Activated CD4-positive, CD25-positive, alpha-beta regulatory T cell treated with anti-CD3 and anti-CD28 coated beads, Interleukin-2, amount 50 U/mL, for 24 hours (primary cell): ENCODE measurements at regions not wholly inside any gene's neighbourhood (a gene's known extent, or its start where the extent isn't known, plus 50 kb on each side); places are given as distances from the start of the nearest gene placed in this dataset.

Experiments
- ATAC-seq, 2 donors: fragments of 150-1000 bp; cut with Tn5 transposase; one replicate each; pipeline ENCODE4 v1.10.0; 2021; ENCODE audit warnings: mild to moderate bottlenecking in 1 of 2, moderate library complexity in 1 of 2

- no peak for ATAC-seq
Measured at GRCh38 chr3:168275662-168276061, 179.9 kb upstream of the GOLIM4 start.

GRCh38 chr3:168273917-168274316 is 178.2 kb upstream of the GOLIM4 start:
- ATAC-seq: no peak

- no peak for ATAC-seq
Measured at GRCh38 chr3:168273036-168273435, 177.3 kb upstream of the GOLIM4 start.

GRCh38 chr3:168272343-168272985 is 176.7 kb upstream of the GOLIM4 start:
- ATAC-seq: no peak

GRCh38 chr3:168271932-168272331 is 176.2 kb upstream of the GOLIM4 start:
- ATAC-seq: no peak

- no peak for ATAC-seq
Measured at GRCh38 chr3:168269001-168269400, 173.3 kb upstream of the GOLIM4 start.

GRCh38 chr3:168267179-168267578 is 171.5 kb upstream of the GOLIM4 start:
- ATAC-seq: no peak

GRCh38 chr3:168266335-168266734 is 170.6 kb upstream of the GOLIM4 start:
- ATAC-seq: no peak

- ATAC-seq: no peak
Measured at GRCh38 chr3:168262887-168263286, 167.2 kb upstream of the GOLIM4 start.

GRCh38 chr3:168260859-168261258 is 165.1 kb upstream of the GOLIM4 start:
- ATAC-seq: no peak

GRCh38 chr3:168251371-168251770 is 155.6 kb upstream of the GOLIM4 start:
- ATAC-seq: no peak

- no peak for ATAC-seq
Measured at GRCh38 chr3:168250415-168250861, 154.7 kb upstream of the GOLIM4 start.

- peak in 1 of 2 donors; percentile 35 for ATAC-seq
Measured at GRCh38 chr3:168249550-168250414, 154.1 kb upstream of the GOLIM4 start.

GRCh38 chr3:168249205-168249549 is 153.5 kb upstream of the GOLIM4 start:
- no peak for ATAC-seq

GRCh38 chr3:168248383-168249204 is 152.9 kb upstream of the GOLIM4 start:
- ATAC-seq: no peak

GRCh38 chr3:168241156-168241555 is 145.4 kb upstream of the GOLIM4 start:
- ATAC-seq: no peak

GRCh38 chr3:168239287-168239686 is 143.6 kb upstream of the GOLIM4 start:
- ATAC-seq: no peak

GRCh38 chr3:168233001-168233400 is 137.3 kb upstream of the GOLIM4 start:
- ATAC-seq: no peak

- no peak for ATAC-seq
Measured at GRCh38 chr3:168223085-168223484, 127.4 kb upstream of the GOLIM4 start.

- no peak for ATAC-seq
Measured at GRCh38 chr3:168220556-168220955, 124.8 kb upstream of the GOLIM4 start.

- ATAC-seq: no peak
Measured at GRCh38 chr3:168219530-168219929, 123.8 kb upstream of the GOLIM4 start.

- ATAC-seq: no peak
Measured at GRCh38 chr3:168218600-168218999, 122.9 kb upstream of the GOLIM4 start.

GRCh38 chr3:168216851-168217250 is 121.1 kb upstream of the GOLIM4 start:
- ATAC-seq: no peak
